HFF-Myc (cell line): ENCODE measurements at regions not wholly inside any gene's neighbourhood (a gene's known extent, or its start where the extent isn't known, plus 50 kb on each side); places are given as distances from the start of the nearest gene placed in this dataset.

Experiments
- DNase-seq: peaks from one replicate; pipeline ENCODE4 v3.0.0-alpha.2; 2011; ENCODE audit warnings: low read depth; ENCODE audit errors: extremely low read depth
- H3K4me3 ChIP-seq: replicated peaks from 2 replicates; pipeline ENCODE4 v1.5.1; 2011; ENCODE audit warnings: low read depth, mild to moderate bottlenecking, control low read depth, low read length
- CTCF ChIP-seq: IDR thresholded peaks from 2 replicates; pipeline ENCODE4 v1.5.1; 2012; ENCODE audit warnings: mild to moderate bottlenecking, low read depth, low read length, control low read depth; ENCODE audit errors: missing control alignments

- DNase-seq: no peak
- no peak for TF ChIP-seq CTCF
- no peak overlapping the region for H3K4me3 ChIP-seq
Observed at GRCh38 chr9:79403495-79403894, 168.3 kb upstream of the TLE4 start.

- H3K4me3 ChIP-seq: no peak overlapping the region
- no peak for TF ChIP-seq CTCF
- no peak for DNase-seq
Observed at GRCh38 chr9:79408200-79408599, 163.6 kb upstream of the TLE4 start.

GRCh38 chr9:79408617-79409016 is 163.1 kb upstream of the TLE4 start:
- no peak for DNase-seq
- no peak overlapping the region for H3K4me3 ChIP-seq
- no peak for TF ChIP-seq CTCF

DNA sequence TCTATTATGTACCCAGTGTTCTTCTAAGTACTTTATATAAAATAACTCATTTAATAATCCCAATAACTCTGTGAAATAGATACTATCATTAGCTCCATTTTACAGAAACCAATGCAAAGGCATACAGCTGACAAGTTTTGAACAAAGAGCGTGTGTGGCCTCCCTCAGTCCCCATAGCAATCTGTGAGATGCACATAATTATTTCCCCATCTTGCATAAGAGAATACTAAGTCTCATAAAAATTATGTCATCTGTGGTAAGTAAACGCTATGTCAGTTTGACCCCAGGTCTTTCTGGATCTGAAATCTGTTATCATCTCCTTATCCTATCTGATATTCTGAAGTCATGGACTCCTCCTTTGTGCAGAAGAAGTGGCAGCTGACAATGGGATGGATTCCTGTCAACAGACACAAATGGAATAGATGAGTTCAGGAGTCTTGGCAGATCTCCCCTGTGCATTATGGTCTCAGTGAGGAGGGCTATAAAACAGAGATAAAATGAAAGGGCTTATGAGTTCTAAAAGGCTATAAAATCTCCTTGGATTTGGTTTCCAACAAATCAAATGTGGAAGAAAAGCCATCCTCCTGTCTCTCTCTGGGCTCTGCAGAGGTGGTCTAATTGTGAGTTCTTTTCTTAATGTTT is 162.5 kb upstream of the TLE4 start:
- no peak for TF ChIP-seq CTCF
- no peak overlapping the region for H3K4me3 ChIP-seq
- no peak for DNase-seq

GRCh38 chr9:79425840-79426239 is 145.9 kb upstream of the TLE4 start:
- H3K4me3 ChIP-seq: no peak overlapping the region
- DNase-seq: no peak
- no peak for TF ChIP-seq CTCF

- TF ChIP-seq CTCF: no peak
- H3K4me3 ChIP-seq: no peak overlapping the region
- DNase-seq: no peak
Observed at GRCh38 chr9:79428422-79428821, 143.3 kb upstream of the TLE4 start.

DNA sequence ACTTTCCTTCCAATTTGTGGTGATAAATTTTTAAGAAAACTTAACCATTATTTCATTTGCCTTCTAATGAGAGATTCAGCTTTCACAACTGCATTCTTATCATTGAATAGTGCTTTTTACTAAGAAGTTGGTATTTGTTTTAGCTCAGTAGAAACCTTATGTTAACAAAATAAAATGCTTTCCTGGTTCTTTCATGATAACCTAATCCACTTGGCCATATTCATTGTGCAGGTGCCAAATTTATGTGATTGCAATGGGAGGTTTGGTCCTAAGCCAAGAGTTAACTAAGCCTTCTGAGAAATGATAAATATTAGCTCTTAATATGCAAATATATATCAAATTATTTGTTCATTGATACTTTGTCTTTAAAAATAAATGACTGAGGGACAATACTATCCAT is 141.1 kb upstream of the TLE4 start:
- DNase-seq: no peak
- no peak overlapping the region for H3K4me3 ChIP-seq
- TF ChIP-seq CTCF: no peak
